Endothelial cell of umbilical vein (primary cell): ENCODE measurements at regions not wholly inside any gene's neighbourhood (a gene's known extent, or its start where the extent isn't known, plus 50 kb on each side); places are given as distances from the start of the nearest gene placed in this dataset.

Experiments
- BruUV-seq: library from RNA; stranded (reverse); fragments of 400-500 nt; replicated peaks from 2 replicates; lab custom pipeline; 2021; lab: Mats Ljungman, UMichigan
- CTCF ChIA-PET: fragments of 300-600, 350-600 bp; sonication (Branson Sonifier 250); formaldehyde crosslinking; loops from one replicate; lab custom pipeline; 2021; ENCODE audit warnings: antibody characterized with exemption, inconsistent platforms; lab: Charles Lee
- POLR2A ChIA-PET: fragments of 300-600, 350-600 bp; sonication (Branson Sonifier 250); formaldehyde crosslinking; loops from one replicate; lab custom pipeline; 2021; ENCODE audit warnings: antibody characterized with exemption, inconsistent platforms; lab: Charles Lee
- DNase-seq: peaks from one replicate; pipeline ENCODE4 v3.0.0-alpha.2; 2011; ENCODE audit warnings: low read depth, low spot score
- FAIRE-seq: peaks from 2 replicates; lab custom pipeline; 2011; peaks lifted over from hg19 to GRCh38; lab: Jason Lieb, UNC
- H2AFZ ChIP-seq: 2 replicates; pipeline ENCODE4 v1.6.0; 2012; ENCODE audit warnings: low read depth, low read length, control low read depth, inconsistent platforms
- H3K27ac ChIP-seq: 2 replicates; pipeline ENCODE4 v1.5.1; 2011; ENCODE audit warnings: low read depth, mild to moderate bottlenecking, control low read depth, low read length, moderate library complexity; ENCODE audit not compliant: insufficient read depth
- H3K27me3 ChIP-seq, 2 experiments: 2 replicates each; pipeline versions ENCODE4 v1.6.0 to v1.6.1; 2011; ENCODE audit warnings: low read length in 2 of 2, mixed read lengths in 1 of 2; ENCODE audit not compliant: control insufficient read depth in 2 of 2, insufficient read depth in 2 of 2
- H3K36me3 ChIP-seq, 2 experiments: 2 replicates in 1 of 2; 3 replicates in 1 of 2; pipeline ENCODE4 v1.5.1; 2011; ENCODE audit warnings: low read length in 2 of 2, mild to moderate bottlenecking in 1 of 2, moderate library complexity in 1 of 2; ENCODE audit not compliant: control insufficient read depth in 2 of 2, insufficient read depth in 2 of 2; ENCODE audit errors: extremely low read depth in 1 of 2
- H3K4me1 ChIP-seq: 3 replicates; pipeline ENCODE4 v1.5.1; 2011; ENCODE audit warnings: mild to moderate bottlenecking, low read length; ENCODE audit not compliant: control insufficient read depth, insufficient read depth; ENCODE audit errors: extremely low read depth
- H3K4me2 ChIP-seq: 2 replicates; pipeline ENCODE4 v1.6.1; 2011; ENCODE audit warnings: low read length, control low read depth, mixed read lengths; ENCODE audit not compliant: insufficient read depth
- H3K4me3 ChIP-seq, 3 experiments: fragments of 200-600 bp in 1 of 3; sonication (generic), shearing (Covaris generic) in 1 of 3; replicated peaks in 1 of 3; 2 replicates each; pipeline ENCODE4 v1.5.1; 2011 to 2016; ENCODE audit warnings: control low read depth in 3 of 3, low read length in 3 of 3, mild to moderate bottlenecking in 2 of 3, inconsistent platforms in 1 of 3, low read depth in 1 of 3, moderate library complexity in 1 of 3; ENCODE audit not compliant: insufficient read depth in 1 of 3
- H3K79me2 ChIP-seq: 2 replicates; pipeline ENCODE4 v1.6.0; 2012; ENCODE audit warnings: low read length, inconsistent platforms; ENCODE audit not compliant: control insufficient read depth, insufficient read depth
- H3K9ac ChIP-seq: replicated peaks from 2 replicates; pipeline ENCODE3; 2011; ENCODE audit warnings: low read length, control low read depth; ENCODE audit not compliant: insufficient read depth; ENCODE audit errors: extremely low read depth
- H3K9me1 ChIP-seq: replicated peaks from 3 replicates; pipeline ENCODE4 v1.6.0; 2011; ENCODE audit warnings: mild to moderate bottlenecking, low read length; ENCODE audit not compliant: control insufficient read depth, insufficient read depth; ENCODE audit errors: extremely low read depth
- H3K9me3 ChIP-seq: replicated peaks from 2 replicates; pipeline ENCODE4 v1.5.1; 2012; ENCODE audit warnings: low read length, inconsistent platforms; ENCODE audit not compliant: control insufficient read depth, insufficient read depth
- H4K20me1 ChIP-seq: replicated peaks from 2 replicates; pipeline ENCODE3; 2011; ENCODE audit warnings: mild to moderate bottlenecking, low read length; ENCODE audit not compliant: control insufficient read depth, insufficient read depth; ENCODE audit errors: extremely low read depth
- CTCF ChIP-seq, 2 donors: IDR thresholded peaks; 1 replicate in 1 of 2; 2 replicates in 1 of 2; pipeline ENCODE4 v1.5.1; 2011; ENCODE audit warnings: low read length in 2 of 2, mild to moderate bottlenecking in 2 of 2, moderate library complexity in 2 of 2, control low read depth in 1 of 2, inconsistent platforms in 1 of 2, low read depth in 1 of 2; ENCODE audit not compliant: insufficient read depth in 1 of 2; ENCODE audit errors: extremely low read depth in 1 of 2
- EZH2 ChIP-seq: IDR thresholded peaks from 2 replicates; pipeline ENCODE4 v1.6.1; 2012; ENCODE audit warnings: borderline replicate concordance, low read depth, mild to moderate bottlenecking, moderate library complexity, low read length, inconsistent platforms; ENCODE audit not compliant: severe bottlenecking
- FOS ChIP-seq: IDR thresholded peaks from 2 replicates; pipeline ENCODE4 v1.6.1; 2011; ENCODE audit warnings: mild to moderate bottlenecking, low read length, moderate library complexity, borderline replicate concordance; ENCODE audit not compliant: insufficient read depth
- GATA2 ChIP-seq: IDR thresholded peaks from 2 replicates; pipeline ENCODE4 v1.7.0; 2011; ENCODE audit warnings: low read depth, mild to moderate bottlenecking, moderate library complexity, mixed read lengths, low read length; ENCODE audit not compliant: insufficient read length, insufficient read depth
- JUN ChIP-seq: IDR thresholded peaks from 2 replicates; pipeline ENCODE4 v1.6.1; 2011; ENCODE audit warnings: borderline replicate concordance, low read depth; ENCODE audit not compliant: insufficient read length, insufficient read depth
- MAX ChIP-seq: IDR thresholded peaks from 2 replicates; pipeline ENCODE4 v1.6.1; 2011; ENCODE audit not compliant: insufficient read depth, insufficient read length
- MYC ChIP-seq: IDR thresholded peaks from one replicate; pipeline ENCODE4 v1.6.1; 2011; ENCODE audit warnings: mild to moderate bottlenecking, low read depth, low read length
- POLR2A ChIP-seq: IDR thresholded peaks from 2 replicates; pipeline ENCODE4 v1.6.1; 2012; ENCODE audit warnings: low read depth, mild to moderate bottlenecking, control low read depth, low read length
- POLR2AphosphoS5 ChIP-seq: IDR thresholded peaks from 2 replicates; pipeline ENCODE4 v1.6.1; 2012; ENCODE audit warnings: low read depth, mild to moderate bottlenecking, control low read depth, low read length, moderate library complexity; ENCODE audit not compliant: insufficient read depth
- dilution Hi-C: fragments of 300-500 bp; cut with MboI; formaldehyde crosslinking; loops from one replicate; pipeline ENCODE4 v1.15.0; 2019; ENCODE audit warnings: low sequenced_read_pairs; ENCODE audit not compliant: extremely low pct_ligation_motif_present
- intact Hi-C: fragments of 100-400 bp; cut with micrococcal nuclease; formaldehyde crosslinking; loops from one replicate; pipeline ENCODE4 v1.10.0; 2022

- intact Hi-C loops (no loop called here), dilution Hi-C loops (no loop called here)
- Histone ChIP-seq H3K79me2 (no peaks in the 10 kb centered on the region), H3K27ac (no peak overlapping the region), H3K9me3 (no peaks in the 10 kb centered on the region), H3K4me2 (no peak overlapping the region), H2AFZ (no peak overlapping the region), H3K27me3 (no peaks in the 10 kb centered on the region), H4K20me1 (no peaks in the 10 kb centered on the region), H3K36me3 (no peaks in the 10 kb centered on the region), H3K9ac (no peak overlapping the region), H3K9me1 (no peaks in the 10 kb centered on the region), H3K4me3 (no peak overlapping the region), H3K4me1 (no peaks in the 10 kb centered on the region)
- ChIA-PET CTCF (interaction anchor here (0.9 to 1.6 kb wide), 3 partner anchors 11 to 75 kb away, joined by 3 read pairs; no protein-coding TSS in a partner anchor), POLR2A (no interaction called here)
- BruUV-seq, result no TSS peak
- no peak for DNase-seq
- no peak for FAIRE-seq
- TF ChIP-seq GATA2 (no peak), POLR2A (no peak), MAX (no peak), JUN (no peak), MYC (no peak), CTCF (IDR thresholded peaks at IDR 0.05; ENCODE audit: extremely low read depth in 1 of 2, insufficient read depth in 1 of 2, low read depth in 1 of 2, low read length in 2 of 2) (no peak)
Measured at GRCh38 chr5:111606194-111606593, 93.9 kb upstream of the STARD4 start.

- dilution Hi-C loops, result no loop called here
- no peak overlapping the region for H2AFZ ChIP-seq
- H3K4me3 ChIP-seq, result no peak overlapping the region
- no peak overlapping the region for H3K27ac ChIP-seq
- POLR2A ChIA-PET, result no interaction called here
- H3K27me3 ChIP-seq, result no peaks in the 10 kb centered on the region
- DNase-seq (peak; percentile 56), FAIRE-seq (no peak)
- no peaks in the 10 kb centered on the region for H3K9me1 ChIP-seq
- H3K4me2 ChIP-seq, result no peak overlapping the region
- H3K36me3 ChIP-seq, result no peaks in the 10 kb centered on the region
- TF ChIP-seq MYC (no peak), POLR2A (no peak), JUN (no peak), MAX (no peak), FOS (no peak), POLR2AphosphoS5 (no peak), EZH2 (no peak), CTCF (IDR thresholded peaks at IDR 0.05; ENCODE audit: extremely low read depth in 1 of 2, insufficient read depth in 1 of 2, low read depth in 1 of 2, low read length in 2 of 2) (no peak), GATA2 (no peak)
- H3K4me1 ChIP-seq, result no peaks in the 10 kb centered on the region
- H3K9ac ChIP-seq, result no peak overlapping the region
- no TSS peak for BruUV-seq
- H3K79me2 ChIP-seq, result no peaks in the 10 kb centered on the region
- CTCF ChIA-PET, result no interaction called here
- no peaks in the 10 kb centered on the region for H3K9me3 ChIP-seq
- intact Hi-C loops, result loop anchor here (2.0 kb wide), 1 partner anchor 19 kb away; no protein-coding TSS in a partner anchor
- H4K20me1 ChIP-seq, result no peaks in the 10 kb centered on the region
Measured at GRCh38 chr5:111603446-111603827, 91.1 kb upstream of the STARD4 start.
